ENCODE measurements at regions not wholly inside any gene's neighbourhood (a gene's known extent, or its start where the extent isn't known, plus 50 kb on each side); places are given as distances from the start of the nearest gene placed in this dataset.

GRCh38 chr10:33807531-33808359 lies 473.3 kb upstream of the NRP1 start:
- DNase-seq, result no peak

DNA sequence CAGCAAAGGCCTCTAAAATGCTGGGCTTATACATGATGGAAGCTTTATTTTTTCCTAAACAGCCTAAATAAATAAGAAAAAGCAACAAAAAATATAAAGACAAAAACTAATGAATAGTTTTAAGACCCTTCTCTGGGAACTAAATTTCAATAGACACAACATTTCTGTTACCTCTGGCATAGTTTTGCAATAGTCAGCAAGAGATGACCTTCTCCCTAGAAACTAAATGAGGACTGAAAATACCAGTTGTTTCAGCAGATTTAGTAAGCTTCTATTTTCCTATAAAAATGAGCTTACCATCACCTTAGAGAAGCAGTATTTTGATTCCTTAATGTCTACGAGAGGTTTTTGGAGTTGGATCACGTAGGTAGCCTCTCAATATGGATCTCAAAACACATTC lies 471.4 kb upstream of the NRP1 start:
- no peak for DNase-seq

GRCh38 chr10:33804584-33804983 lies 470.1 kb upstream of the NRP1 start:
- no peak for DNase-seq

- DNase-seq, result no peak
Measured at GRCh38 chr10:33803248-33803647, 468.8 kb upstream of the NRP1 start.

DNA sequence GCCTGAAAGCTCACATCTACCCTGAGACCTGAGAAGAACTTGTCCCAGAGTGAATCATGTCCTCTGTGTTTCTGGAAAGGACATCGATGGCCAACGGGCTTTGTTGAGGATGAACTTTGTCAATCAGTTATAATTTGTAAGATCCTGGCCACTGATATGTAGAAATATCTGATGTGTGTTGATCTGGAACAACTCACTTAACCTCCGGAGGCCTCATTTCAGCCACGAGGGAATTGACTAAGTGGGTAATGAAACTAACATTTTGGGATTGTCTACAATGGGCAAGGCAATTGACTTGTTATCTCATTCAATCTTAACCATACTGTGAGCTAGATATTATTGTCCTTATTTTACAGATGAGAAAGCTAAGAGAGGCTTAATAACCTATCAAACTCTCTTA lies 468.1 kb upstream of the NRP1 start:
- no peak for DNase-seq

GRCh38 chr10:33801705-33802104 lies 467.2 kb upstream of the NRP1 start:
- no peak for DNase-seq

DNA sequence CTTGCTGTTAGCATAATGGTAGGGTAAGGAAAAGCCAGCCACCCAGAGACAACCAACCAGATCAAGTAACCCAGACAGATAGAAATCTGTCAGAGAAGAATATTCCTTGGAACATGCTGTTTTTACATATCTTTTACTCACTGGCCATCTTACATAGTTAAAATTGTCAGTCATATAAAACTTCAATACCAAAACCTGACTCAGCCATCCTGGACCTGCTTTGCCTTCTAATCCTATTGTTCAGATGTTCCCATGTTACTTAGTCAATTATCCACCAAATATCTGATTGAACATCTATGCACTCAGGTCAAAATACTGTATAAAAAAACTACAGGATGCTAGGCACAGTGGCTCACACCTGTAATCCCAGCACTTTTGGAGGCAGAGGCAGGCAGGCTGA lies 466.5 kb upstream of the NRP1 start:
- DNase-seq, result no peak

DNA sequence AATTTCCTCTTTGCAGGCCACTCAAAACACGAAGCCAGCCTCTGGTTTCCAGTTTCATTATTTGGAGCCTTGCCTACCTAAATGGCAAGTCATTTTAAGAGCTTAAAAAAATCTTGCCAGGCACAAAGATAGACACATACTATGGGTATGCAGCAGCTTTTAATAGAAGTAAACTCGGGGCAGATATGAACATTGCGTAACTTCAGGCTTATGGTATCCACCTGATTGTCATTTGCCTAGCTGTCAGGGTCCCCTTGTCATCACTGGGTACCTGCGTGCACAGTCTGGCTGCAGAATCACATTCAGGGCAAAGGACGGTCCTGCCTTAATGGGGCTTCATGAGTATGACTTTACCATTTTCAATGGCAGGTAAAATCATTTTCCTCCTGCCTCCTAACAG lies 466.1 kb upstream of the NRP1 start:
- no peak for DNase-seq

- no peak for DNase-seq
Measured at GRCh38 chr10:33799944-33800323, 465.5 kb upstream of the NRP1 start.

- DNase-seq, result no peak
Measured at GRCh38 chr10:33799281-33799943, 464.9 kb upstream of the NRP1 start.

DNA sequence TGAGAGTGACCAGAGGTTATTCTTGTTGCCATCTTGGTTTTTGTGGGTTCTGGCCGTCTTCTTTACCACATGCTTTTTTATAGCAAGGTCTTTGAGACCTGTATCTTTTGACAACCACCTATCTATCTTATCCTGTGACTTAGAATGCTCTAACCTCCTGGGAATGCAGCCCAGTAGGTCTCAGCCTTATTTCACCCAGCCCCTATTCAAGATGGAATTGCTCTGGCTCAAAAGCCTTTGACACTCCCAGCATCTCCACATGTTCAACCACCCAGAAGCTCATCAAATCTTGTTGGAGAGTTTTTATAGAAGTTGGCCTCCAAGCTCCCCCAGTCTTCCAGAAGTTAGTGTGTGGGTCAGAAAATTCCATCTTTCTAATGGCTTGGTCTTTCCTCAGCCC lies 464.3 kb upstream of the NRP1 start:
- DNase-seq, result no peak

DNA sequence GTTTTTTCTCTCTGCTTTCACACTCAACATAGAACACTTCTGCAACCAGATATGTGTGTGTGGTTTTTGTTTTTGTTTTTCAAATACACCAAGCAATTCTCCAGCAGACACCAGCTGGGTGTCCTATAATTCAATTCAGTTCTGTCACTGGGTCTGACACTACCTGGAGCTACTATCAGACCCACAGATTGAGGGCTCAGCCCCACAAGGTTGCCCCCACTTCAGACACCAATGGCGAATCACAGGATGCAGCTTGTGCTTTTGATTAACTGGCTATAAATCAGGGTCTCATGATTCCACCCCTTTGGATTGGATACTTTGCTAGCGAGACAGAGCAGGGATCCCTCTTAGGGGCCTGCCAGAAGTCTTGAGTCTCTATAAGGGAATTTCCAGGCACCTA lies 462.2 kb upstream of the NRP1 start:
- DNase-seq, result no peak

DNA sequence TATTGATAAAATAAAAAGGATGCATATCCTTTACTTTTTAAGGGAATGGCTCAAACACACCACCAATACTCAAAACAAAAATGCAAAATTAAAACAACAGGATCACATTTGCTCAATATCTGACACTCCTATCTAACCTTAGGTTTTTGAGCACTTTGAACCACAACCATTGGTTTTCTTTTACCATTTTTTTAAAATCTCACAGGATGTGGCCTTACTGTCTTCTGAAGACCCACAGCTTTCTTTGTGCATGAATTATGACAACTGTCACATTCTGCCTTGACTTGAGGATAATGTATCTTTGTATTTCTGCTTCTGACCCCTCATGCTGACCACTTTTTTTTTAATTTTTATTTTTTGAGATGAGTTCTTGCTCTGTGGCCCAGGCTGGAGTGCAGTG lies 461.1 kb upstream of the NRP1 start:
- DNase-seq, result no peak

DNA sequence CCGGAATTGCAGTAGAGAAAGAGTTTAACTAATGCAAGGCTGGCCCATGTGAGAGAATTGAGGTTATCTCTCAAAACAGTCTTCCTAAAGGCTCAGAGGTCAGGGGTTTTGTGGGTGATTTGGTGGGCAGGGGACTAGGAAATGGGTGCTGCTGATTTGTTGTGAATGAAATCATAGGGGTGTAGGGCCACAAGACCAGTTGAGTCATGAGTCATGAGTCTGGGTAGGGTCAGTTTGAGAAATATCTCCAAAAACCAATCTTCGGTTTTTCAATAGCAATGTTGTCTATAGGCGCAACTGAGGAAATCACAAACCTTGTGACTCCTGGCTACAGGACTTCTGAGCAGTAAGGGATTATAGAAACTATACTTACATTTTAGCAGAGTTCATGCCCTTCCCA lies 460.0 kb upstream of the NRP1 start:
- DNase-seq, result no peak

- no peak for DNase-seq
Measured at GRCh38 chr10:33793793-33794192, 459.3 kb upstream of the NRP1 start.

DNA sequence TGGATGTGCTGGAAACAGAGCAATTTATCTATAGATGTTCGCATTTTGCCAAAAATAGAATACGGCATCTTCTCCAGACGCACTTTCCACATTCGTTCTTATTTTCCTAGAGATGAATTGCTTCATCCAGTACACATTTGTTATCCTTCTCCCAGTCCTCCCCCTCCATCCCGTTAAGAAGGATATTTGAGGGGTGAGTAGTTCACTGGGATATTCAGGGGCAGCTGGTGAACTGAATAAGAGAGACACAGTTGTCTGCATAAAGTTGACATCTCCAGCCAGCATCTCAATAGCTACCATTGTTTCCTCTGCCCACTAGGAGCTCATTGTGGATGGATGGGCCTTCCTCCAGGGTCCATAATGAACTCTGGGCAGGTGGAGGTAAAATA lies 456.8 kb upstream of the NRP1 start:
- no peak for DNase-seq

GRCh38 chr10:33790521-33791271 lies 456.2 kb upstream of the NRP1 start:
- DNase-seq, result no peak

DNA sequence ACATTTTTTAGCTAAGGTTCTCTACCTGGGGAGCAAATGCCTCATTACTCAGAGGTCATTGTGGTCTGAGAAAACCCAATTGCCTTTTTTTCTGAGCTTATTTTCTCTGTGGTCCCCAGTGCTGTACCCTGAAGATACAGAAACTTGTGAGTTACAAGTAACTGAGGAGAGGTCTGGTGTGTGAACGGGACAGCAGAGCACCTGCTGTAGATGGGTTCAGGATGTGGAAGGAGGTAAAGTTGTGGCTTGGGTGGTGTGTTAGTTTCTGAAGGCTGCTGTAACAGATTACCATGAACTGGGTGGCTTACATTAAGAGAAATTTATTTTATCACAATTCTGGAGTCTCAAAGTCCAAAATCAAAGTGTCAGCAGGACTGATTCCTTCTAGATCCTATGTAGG lies 449.1 kb upstream of the NRP1 start:
- no peak for DNase-seq

- DNase-seq, result no peak
Measured at GRCh38 chr10:33783078-33783477, 448.6 kb upstream of the NRP1 start.

DNA sequence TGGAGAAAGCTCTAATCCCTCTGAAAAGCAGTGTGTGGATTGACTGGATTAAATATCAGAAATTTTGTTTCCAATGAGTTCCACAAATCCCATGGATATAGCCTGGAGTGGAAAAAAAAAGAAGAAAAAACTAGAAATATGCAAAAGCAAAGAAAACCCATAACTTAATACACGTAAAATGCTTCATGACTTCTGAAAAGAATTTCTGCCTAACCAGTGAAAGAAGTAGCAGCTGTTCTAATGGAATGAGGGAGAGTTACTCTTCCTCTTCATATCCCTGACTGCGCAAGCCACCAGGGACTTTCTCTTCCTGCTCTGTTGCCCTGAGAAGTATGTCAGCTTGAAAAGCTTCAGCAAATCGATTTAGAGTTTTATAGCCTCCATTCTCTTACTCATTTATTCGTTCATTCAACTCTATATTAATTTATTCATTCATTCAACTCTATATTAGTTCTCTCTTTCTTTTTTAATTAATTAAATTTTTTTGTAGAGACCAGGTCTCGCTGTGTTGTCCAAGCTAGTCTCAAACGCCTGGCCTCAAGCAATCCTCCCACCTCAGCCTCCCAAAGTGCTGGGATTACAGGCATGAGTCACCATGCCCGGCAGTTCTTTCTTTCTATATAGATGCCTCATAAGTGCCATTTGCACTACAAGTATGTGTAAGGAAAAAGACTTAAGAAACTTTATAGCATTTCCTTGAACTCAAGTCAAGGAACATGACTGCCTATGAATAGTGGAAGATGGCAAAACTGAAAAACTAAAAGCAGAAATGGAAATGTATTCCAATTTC lies 447.3 kb upstream of the NRP1 start:
- DNase-seq, result no peak

DNA sequence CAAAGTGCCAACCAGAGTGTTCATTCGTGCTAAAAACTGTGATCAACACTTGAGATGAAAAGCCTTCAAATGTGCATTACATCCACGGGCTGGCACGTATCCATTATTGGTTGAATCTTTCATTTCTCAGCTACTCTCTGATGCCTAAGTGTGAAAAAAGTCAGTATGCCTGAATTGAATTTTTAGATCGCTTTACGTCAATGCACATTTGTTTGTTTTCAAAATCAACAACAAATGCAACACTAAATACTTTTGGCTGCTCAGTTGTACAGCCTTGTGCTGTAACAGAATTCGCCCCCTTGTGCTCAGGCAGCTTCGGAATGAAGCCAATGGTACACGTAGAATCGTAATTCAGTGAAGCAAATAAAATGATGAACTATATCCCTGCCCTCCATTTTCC lies 446.5 kb upstream of the NRP1 start:
- no peak for DNase-seq

DNA sequence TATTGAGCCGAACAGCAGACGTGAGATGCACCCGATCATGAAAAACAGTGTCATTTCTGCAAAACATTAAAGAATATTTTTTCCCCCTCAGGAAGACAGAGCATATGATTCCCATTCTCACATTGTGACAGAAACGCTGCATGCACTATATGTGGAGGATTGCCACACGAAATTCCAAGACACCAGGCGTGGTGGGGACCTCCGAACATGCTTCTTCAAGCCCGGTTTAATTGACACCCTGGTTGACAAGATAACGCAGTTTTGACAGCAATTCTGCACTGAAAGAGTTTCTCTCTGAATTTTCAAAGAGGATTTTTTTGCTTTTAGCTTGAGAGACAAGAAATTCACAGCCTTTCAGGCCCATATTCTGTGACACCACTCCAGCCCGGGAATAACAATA lies 442.8 kb upstream of the NRP1 start:
- DNase-seq, result no peak

- DNase-seq, result no peak
Measured at GRCh38 chr10:33776419-33777070, 442.1 kb upstream of the NRP1 start.

All from COR-L47 (cell line).